HG03108 (cell line): ENCODE measurements at regions not wholly inside any gene's neighbourhood (a gene's known extent, or its start where the extent isn't known, plus 50 kb on each side); places are given as distances from the start of the nearest gene placed in this dataset.
"Not testable (repeated sequence)": the region's sequence is repeated elsewhere in the genome, so short reads cannot be mapped to it uniquely, and the experiment has no call there.

Experiments used
- ATAC-seq: cut with Tn5 transposase; IDR thresholded peaks from one replicate; pipeline ENCODE4 v1.9.1; 2021; ENCODE audit warnings: moderate library complexity; ENCODE audit not compliant: unreplicated experiment

- ATAC-seq = no peak
Observed at GRCh38 chr14:61171727-61172126, 109.4 kb downstream of the TMEM30B start.

DNA sequence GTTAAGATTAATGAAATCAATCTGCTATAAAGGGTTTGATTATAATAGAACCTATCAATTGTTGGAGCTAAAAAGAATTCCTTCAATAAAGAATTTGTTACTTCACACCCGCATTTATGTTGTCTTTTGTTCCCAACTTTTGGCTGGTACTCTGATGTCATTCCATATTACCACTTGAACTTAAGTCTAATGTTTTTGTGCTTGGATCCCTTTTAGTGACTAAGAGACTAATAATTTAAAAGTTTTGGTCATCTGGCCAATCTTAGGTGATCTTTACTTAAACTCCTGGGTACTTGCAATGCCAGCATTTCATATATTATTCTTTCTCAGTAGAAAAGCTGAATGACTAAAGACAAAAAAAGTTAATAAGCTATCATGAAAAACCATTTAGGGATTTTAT, 113.0 kb downstream of the TMEM30B start:
- no peak for ATAC-seq

GRCh38 chr14:61167642-61168041, 113.5 kb downstream of the TMEM30B start:
- ATAC-seq = no peak

DNA sequence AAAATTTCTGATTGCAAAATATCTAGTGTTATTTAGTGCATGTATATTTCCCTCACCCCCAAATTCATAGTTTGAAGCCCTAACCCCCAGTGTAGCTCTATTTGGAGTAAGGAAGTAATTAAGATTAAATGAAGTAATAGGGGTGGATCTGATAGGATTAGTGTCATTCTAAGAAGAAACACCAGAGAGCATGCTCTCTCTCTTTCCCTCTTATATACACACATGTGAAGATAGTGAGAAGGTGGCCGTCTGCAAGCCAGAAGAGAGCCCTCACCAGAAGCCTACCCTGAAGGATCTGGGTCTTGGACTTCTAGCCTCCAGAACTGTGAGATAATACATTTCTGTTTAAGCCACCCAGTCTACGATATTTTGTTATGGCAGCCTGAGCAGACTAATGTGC, 120.3 kb downstream of the TMEM30B start:
- no peak for ATAC-seq

DNA sequence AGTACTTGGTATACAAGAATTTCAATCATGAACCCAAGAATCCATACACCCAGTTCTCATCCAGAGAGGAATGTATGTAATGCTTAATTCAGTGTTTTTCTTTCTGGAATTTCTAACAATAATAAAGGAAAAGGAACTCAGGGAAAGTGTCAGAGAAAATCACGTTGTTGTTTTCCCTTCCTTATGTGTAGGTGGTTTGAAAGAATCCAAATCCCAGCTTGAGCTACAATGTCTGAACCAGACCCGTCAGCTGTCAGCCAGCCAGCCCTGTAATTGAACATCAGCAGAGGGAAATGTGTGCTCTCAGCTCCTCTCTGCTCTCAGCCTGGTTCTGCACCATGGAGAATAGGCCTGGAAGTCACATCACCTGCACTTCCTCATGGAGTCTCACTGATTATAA, 126.5 kb downstream of the TMEM30B start:
- ATAC-seq = no peak

- ATAC-seq = no peak
Observed at GRCh38 chr14:61153914-61154545, 127.1 kb downstream of the TMEM30B start.

DNA sequence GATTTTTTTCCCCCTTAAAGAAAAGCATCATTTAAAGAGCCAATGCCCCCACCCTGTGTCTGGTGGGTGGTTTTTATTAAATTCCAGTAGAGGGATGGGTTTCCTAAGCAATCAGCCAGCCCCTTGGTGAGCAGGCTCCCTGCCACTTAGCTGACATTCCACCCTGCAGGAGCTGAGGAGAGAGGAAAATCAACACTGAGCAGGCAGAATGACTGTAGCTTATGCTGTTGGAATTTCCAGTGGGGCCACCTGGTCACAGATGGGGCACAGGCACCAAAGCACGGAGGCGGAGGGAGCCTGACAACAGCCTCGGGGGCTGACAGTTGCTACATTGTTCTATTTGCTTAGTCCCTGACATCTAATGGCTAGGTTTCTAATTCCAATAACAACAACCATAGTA, 127.7 kb downstream of the TMEM30B start:
- no peak for ATAC-seq

DNA sequence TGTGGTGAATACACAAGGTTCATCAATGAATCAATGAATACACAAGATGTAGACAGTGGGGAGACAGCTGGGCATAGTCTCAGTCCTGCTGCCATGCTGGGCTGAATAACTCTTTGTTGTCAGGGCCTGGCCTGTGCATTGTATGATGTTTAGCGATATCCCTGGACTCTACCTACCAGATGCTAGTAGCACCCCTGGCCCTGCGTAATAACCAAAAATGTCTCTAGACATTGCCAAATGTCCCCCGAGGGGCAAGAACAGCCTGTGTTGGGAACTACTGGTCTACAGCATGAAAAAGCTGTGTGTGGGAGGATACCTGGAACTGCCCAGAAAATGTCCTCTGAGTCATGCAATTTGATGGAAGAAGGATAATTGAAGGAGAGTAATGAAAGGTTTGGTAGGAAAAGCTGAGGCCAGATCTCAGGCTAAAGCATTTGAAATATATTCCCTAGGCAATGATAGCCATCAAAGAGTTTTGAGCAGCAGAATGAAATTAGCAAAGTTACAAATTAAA, 128.2 kb downstream of the TMEM30B start:
- no peak for ATAC-seq

DNA sequence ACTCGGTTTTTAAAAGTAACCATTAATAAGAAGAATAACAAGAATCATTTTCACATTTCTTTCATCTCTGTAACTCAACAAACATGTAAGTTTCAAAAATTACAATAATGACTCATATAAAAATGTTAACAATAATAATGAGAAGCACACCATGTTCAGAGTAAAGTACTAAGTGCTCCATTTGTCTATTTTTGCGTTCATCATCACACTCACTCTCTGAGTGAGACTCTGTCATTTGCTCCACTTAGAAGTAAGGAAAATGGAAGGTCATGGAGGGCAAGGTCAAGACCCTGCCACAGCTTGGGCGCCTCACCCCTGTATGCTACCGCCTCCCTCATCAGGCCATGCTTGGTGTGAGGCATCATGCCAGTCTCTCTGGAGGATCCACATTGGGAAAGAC, 129.9 kb downstream of the TMEM30B start:
- no peak for ATAC-seq

DNA sequence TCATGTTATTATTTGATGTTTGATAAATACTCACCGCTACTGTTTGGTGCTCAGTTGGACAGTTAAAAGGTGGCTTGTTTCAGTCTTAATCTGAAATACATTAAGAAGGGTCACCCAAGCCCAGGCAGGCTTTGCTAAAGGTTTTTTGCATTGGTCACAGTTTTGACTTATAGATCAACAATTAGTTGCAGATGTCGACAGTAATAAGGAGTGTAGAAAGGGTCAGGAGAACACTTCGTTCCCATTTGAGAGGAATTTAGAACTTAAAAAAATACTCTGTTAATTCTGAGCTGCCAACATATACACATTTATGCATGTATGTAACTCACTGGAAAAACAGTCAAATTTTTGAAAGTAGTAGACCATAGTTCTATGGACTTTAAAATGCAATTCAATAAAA, 130.3 kb downstream of the TMEM30B start:
- no peak for ATAC-seq

DNA sequence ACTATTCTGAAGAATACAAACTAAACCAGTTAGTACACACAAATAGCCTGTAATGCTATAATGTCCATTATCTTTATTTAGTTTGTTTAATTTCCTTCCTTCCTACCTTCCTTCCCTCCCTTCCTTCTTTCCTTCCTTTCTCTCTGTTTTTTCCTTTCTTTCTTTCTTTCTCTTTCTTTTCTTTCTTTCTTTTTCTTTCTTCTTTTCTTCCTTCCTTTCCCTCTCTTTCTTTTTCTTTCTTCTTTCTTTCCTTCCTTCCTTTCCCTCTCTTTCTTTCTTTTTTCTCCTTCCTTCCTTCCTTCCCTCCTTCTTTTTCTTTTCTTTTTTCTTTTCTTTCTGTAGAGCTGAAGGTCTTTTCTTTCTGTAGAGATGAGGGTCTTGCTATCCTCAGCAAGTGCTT, 131.2 kb downstream of the TMEM30B start:
- no peak for ATAC-seq

GRCh38 chr14:61148742-61149350, 132.3 kb downstream of the TMEM30B start:
- no peak for ATAC-seq

DNA sequence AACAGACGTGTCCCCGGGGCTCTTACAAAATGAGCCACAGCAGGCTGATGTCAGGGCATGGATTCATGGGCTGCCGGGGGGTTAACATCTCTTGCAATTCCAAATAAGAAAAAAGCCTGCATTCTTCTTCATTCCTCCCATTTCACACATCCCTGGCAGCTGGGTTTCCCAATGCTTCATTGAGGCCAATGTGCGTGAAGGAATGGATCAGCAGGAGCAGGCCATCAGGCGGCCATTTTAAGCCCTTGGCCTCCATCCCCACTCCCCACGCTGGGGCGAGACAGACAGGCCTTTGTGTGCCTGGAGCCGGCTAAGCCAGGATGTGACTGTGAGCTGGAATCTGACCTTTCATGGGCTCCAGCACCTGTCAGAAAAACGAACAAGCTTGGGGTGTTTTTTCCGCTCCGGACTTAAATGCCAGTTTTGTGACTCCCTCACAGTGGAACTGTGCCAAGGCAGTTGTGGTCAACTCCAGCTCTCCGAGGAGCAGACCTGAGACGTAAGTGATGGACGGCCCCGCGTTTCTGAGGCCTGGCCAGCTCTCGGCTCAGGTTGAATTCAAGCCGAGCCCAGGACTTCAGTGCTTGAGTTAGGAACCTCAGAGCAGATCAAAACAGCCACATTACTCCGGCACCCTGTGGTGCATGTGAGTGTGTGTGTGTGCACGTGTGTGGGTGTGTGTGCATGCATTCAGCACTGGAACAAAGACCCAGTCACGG, 133.1 kb downstream of the TMEM30B start:
- no peak for ATAC-seq

DNA sequence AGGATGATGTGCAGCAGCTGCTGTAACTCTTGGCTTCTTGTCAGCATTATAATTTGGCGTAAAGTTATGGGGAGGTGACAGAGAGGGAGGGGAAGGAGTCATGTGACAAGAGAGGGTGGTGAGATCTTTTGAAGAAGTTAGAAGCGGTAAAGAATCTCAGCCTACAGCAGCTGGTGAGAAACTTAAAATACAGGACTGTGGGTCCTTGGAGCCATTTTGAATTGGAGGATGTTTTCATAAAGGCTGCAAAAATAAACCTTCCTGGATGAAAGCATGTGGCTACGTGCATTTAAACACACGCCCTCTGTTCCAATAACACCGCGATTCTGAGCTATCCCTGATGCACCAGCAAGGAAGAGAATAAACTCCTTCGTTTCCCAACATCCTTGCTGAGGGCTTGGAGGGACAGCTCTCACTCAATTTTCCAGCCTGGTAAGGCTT, 133.7 kb downstream of the TMEM30B start:
- no peak for ATAC-seq

DNA sequence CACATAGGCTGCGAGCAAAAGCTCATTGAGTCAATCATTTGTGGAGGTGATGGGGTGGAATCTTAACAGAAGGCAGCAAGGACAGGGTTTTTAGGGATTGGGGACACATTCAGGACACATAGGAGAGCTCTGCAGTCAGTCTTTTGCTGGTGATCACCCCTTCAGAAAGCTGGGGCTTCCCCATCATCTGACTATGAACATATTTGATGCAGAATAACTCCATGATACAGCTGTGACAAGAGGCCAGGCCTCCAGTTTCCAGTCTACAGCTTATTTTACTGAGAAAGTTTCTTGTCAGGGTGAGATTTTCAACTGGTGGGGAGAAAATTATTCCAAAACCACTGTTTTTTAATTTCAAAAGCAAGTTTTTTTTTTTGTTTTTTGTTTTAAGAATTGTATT, 134.2 kb downstream of the TMEM30B start:
- ATAC-seq = no peak

DNA sequence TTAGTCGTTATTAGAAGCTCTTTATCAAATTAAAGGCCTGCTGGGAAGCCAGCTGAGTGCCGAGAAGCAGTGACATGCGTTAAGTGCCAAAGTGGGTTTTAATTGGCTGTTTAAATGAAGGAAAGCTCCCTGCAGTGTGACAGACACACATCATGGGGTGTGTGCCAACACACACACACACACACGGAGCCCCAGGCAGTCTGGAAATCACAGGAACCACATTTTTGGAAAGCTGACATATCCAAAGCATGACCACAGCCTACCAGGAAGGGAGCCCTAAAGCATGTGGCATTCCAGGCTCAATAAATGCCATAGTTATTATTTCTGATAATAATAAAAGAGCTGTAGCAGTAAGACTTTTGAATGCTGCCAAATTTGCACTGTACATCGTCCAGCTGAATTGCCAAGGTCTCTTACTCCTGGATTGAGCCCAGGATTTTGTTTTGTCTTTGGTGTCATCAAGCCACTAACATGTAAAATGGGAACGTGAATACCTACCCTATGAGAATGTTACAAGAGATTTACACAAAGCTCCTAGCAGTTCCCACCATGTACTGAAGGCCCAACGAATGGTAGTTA, 135.1 kb downstream of the TMEM30B start:
- no peak for ATAC-seq

GRCh38 chr14:61145034-61145902, 135.9 kb downstream of the TMEM30B start:
- ATAC-seq = no peak

DNA sequence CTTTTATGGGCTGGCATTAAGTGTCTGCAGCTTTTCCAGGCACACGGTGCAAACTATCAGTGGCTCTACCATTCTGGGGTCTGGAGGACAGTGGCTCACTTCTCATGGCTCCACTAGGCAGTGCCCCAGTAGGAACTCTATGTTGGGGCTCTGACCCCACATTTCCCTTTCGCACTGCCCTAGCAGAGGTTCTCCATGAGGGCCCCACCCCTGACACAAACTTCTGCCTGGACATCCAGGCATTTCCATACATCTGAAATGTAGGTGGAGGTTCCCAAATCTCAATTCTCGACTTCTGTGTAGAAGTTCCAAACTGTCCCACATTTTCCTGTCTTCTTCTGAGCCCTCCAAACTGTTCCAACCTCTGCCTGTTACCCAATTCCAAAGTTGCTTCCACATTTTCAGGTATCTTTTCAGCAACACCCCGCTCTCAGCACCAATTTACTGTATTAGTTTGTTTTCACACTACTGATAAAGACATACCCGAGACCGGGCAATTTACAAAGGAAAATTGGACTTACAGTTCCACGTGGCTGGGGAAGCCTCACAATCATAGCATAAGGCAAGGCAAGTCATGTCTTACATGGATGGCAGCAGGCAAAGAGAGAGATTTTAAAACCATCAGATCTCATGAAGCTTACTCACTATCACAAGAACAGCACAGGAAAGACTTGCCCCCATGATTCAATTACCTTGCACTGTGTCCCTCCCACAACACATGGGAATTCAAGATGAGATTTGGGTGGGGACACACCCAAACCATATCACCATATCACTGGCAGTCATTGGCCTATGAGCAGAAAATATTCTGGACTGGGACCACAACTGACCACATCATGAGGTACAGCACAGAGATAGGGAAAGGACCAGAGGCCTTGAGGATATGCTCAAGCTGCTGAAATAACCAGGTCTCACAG, 136.8 kb downstream of the TMEM30B start:
- not testable (repeated sequence) for ATAC-seq

DNA sequence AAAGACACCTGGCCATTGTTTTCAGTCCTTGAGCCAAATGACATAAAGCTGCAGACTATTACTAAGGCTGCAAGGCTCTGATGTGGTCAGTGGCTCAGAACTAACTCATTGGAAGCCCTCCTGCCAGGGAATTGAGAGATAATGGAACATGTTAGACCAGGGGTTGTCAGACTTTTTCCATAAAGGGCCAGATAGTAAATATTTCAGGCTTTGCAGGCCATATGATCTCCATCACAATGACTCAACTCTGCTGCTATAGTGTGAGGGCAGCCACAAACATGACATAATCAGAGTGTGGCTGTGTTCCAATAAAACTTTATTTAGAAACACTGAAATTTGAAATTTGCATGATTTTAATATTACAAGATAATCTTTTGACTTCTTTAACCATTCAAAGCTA, 140.3 kb downstream of the TMEM30B start:
- no peak for ATAC-seq

DNA sequence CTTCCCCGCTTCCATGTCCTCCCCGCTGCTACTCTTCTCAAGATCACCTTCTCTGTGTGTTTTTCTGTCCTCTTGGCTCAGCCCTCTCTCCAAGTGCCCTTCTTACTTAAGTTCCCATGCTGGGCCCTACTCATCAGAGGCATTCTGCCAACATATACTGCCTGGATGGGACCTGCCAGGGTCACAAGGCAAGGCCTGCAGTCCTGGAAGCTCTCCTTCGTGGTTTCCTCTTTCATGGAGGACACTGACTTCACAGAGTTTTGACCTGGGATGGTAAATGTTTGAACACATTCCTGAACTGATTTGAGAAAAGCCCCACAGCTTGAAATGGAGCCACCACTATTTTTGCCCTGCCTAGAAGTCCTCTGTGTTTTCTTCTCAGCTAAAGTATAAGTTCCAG, 140.9 kb downstream of the TMEM30B start:
- no peak for ATAC-seq
